SU-DHL-6 (cell line): ENCODE measurements at regions not wholly inside any gene's neighbourhood (a gene's known extent, or its start where the extent isn't known, plus 50 kb on each side); places are given as distances from the start of the nearest gene placed in this dataset.

Experiments used
- H2AFZ ChIP-seq: fragments of 200-600 bp; sonication (generic); 2 replicates; pipeline ENCODE4 v1.6.1; 2014; ENCODE audit warnings: low read depth, mild to moderate bottlenecking, moderate library complexity, mixed read lengths, antibody characterized with exemption, low read length; ENCODE audit not compliant: severe bottlenecking
- H3F3A ChIP-seq: fragments of 200-600 bp; shearing (Covaris generic); 2 replicates; pipeline ENCODE4 v1.6.0; 2016; ENCODE audit warnings: antibody characterized with exemption, mild to moderate bottlenecking; ENCODE audit not compliant: insufficient read depth
- H3K27ac ChIP-seq: fragments of 200-600 bp; sonication (generic); 2 replicates; pipeline ENCODE4 v1.5.1; 2016; ENCODE audit warnings: low read depth, mild to moderate bottlenecking, low read length, moderate library complexity, mixed read lengths
- H3K27me3 ChIP-seq: fragments of 200-600 bp; sonication (generic), shearing (Covaris generic); 2 replicates; pipeline ENCODE4 v1.6.0; 2014; ENCODE audit warnings: mild to moderate bottlenecking, low read length
- H3K36me3 ChIP-seq: fragments of 200-600 bp; sonication (generic); 2 replicates; pipeline ENCODE4 v1.6.1; 2014; ENCODE audit warnings: mild to moderate bottlenecking, low read length, mixed read lengths
- H3K4me2 ChIP-seq: fragments of 300-600, 200-600 bp; shearing (Covaris generic), sonication (generic); 2 replicates; pipeline ENCODE4 v1.6.0; 2014; ENCODE audit warnings: low read length, low read depth, mild to moderate bottlenecking; ENCODE audit not compliant: poor library complexity, severe bottlenecking
- H3K4me3 ChIP-seq: fragments of 200-600 bp; sonication (generic); 2 replicates; pipeline ENCODE4 v1.5.1; 2014; ENCODE audit warnings: antibody characterized with exemption, low read length, mild to moderate bottlenecking, mixed read lengths; ENCODE audit not compliant: insufficient read depth, poor library complexity, severe bottlenecking
- H3K79me2 ChIP-seq: fragments of 200-600 bp; sonication (generic); 2 replicates; pipeline ENCODE4 v1.6.1; 2014; ENCODE audit warnings: mild to moderate bottlenecking, low read length, moderate library complexity; ENCODE audit not compliant: insufficient read depth
- H3K9ac ChIP-seq: fragments of 200-600 bp; sonication (generic); 2 replicates; pipeline ENCODE4 v1.7.0; 2014; ENCODE audit warnings: mild to moderate bottlenecking, low read length
- H3K9me2 ChIP-seq: fragments of 200-600 bp; sonication (generic); replicated peaks from 2 replicates; pipeline ENCODE4 v1.6.1; 2014; ENCODE audit warnings: low read length; ENCODE audit not compliant: insufficient read depth
- H3K9me3 ChIP-seq: fragments of 200-600 bp; sonication (generic); 2 replicates; pipeline ENCODE4 v1.6.1; 2014; ENCODE audit warnings: low read length, mixed read lengths; ENCODE audit not compliant: insufficient read depth
- H4K20me1 ChIP-seq: fragments of 200-600 bp; sonication (generic); 2 replicates; pipeline ENCODE4 v1.6.1; 2014; ENCODE audit warnings: low read depth, mild to moderate bottlenecking, antibody characterized with exemption, low read length, moderate library complexity, mixed read lengths
- CTCF ChIP-seq: fragments of 200-600 bp; sonication (generic); IDR thresholded peaks from one replicate; pipeline ENCODE4 v1.5.1; 2017; ENCODE audit warnings: antibody characterized with exemption, mild to moderate bottlenecking, low read length, moderate library complexity; ENCODE audit not compliant: insufficient read depth, poor library complexity, severe bottlenecking
- EZH2phosphoT487 ChIP-seq: fragments of 200-600 bp; sonication (generic), shearing (Covaris generic); conservative IDR thresholded peaks from 2 replicates; pipeline ENCODE4 v1.6.1; 2018; ENCODE audit warnings: mild to moderate bottlenecking, antibody characterized with exemption, low read length, moderate library complexity, mixed read lengths

DNA sequence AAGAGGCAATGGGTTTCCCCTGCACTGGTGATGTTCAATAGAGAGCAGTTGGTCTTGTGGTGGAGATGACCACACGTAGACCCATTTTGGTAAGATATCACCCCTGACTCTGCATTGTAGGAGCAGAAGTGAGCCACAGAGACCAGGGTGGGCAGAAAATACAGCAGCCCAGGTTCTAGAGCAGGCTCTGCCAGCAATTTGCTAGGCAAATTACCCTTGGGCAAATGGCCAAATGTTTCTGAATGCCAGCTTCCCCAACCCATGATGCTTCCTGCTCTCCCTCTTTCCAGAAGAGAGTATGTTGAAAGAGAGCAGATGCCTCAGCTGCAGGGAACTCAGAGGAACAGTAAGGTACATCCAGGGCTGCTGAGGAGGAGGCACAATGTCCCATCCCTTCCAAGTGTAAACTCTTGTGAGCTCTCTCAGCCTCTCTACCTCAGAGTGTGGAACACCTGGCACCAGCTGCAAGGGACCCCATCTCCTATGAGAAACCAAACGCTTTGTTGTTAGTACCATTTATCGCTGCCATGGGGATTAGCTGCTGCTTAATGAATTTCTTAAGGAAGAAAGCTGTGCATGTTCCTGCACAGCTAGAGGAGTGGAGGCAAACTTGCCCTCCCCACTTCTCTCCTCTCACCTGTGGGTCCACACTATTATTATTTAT lies 317.5 kb upstream of the MOCS1 start:
- no peak for TF ChIP-seq EZH2phosphoT487
- TF ChIP-seq CTCF: no peak
- no peak overlapping the region for H3K27ac ChIP-seq
- H3K9me2 ChIP-seq: no peaks in the 10 kb centered on the region
- H3K79me2 ChIP-seq: no peaks in the 10 kb centered on the region
- no peak overlapping the region for H3K9ac ChIP-seq
- H3F3A ChIP-seq: no peaks in the 10 kb centered on the region
- no peaks in the 10 kb centered on the region for H3K9me3 ChIP-seq
- H3K4me3 ChIP-seq: no peak overlapping the region
- no peak overlapping the region for H2AFZ ChIP-seq
- no peak overlapping the region for H3K4me2 ChIP-seq
- H4K20me1 ChIP-seq: no peaks in the 10 kb centered on the region
- no peaks in the 10 kb centered on the region for H3K27me3 ChIP-seq
- H3K36me3 ChIP-seq: no peaks in the 10 kb centered on the region

DNA sequence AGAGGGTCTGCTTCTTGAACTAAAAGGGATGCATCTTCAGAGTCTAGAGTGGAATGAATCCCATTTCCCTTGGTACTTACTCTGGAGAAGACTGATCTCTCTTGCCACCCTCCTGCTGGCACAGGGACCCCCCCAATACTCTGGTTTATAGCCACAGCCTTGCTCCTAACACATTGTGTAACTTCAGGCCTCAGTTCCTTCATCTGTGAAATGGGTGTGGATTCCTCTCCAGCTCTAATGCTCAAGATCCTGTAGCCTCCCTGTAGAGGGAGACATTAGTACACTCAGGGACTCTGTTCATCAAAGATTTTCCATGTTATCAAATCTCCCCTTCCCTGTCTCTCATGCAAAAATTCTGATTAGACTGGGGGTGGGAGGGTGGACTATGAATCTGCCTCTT lies 315.7 kb upstream of the MOCS1 start:
- Histone ChIP-seq H3K79me2 (no peaks in the 10 kb centered on the region), H3F3A (no peaks in the 10 kb centered on the region), H3K27ac (no peak overlapping the region), H3K27me3 (no peaks in the 10 kb centered on the region), H3K4me3 (no peak overlapping the region), H3K9ac (no peak overlapping the region), H3K4me2 (no peak overlapping the region), H3K36me3 (no peaks in the 10 kb centered on the region), H4K20me1 (no peaks in the 10 kb centered on the region), H3K9me2 (no peaks in the 10 kb centered on the region), H2AFZ (no peak overlapping the region), H3K9me3 (no peaks in the 10 kb centered on the region)
- no peak for TF ChIP-seq EZH2phosphoT487
- no peak for TF ChIP-seq CTCF

DNA sequence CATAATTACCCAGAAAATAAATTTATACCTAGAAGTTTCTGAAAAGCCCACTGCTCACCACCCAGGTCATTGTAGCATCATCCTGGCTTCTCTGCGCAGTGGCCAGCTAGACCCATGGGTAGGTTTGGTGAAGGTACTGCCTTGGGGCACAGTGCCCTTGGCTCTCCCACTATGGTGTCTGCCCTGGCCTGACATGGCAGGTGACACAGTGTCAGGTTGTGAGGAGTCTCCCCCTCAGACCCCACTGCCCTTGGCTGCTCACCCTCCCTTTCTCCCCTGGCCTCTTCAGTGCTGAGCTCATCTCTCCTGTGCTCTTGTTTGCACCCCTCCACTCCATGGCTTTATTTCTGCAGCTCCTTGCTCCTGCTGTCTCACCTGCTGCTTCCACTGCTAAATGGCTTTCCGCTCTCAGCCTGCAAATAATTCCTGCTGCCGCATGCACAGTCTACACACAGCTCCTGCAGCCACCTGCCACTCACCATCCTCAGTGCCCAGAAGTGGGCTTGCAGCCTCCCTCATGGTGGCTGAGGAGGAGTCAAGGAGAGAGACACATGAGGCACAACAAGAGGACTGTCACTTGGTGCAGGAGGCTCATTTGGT lies 313.4 kb upstream of the MOCS1 start:
- H3K79me2 ChIP-seq: no peaks in the 10 kb centered on the region
- H3K9me2 ChIP-seq: no peaks in the 10 kb centered on the region
- no peaks in the 10 kb centered on the region for H3K27me3 ChIP-seq
- H3K4me3 ChIP-seq: no peak overlapping the region
- H4K20me1 ChIP-seq: no peaks in the 10 kb centered on the region
- TF ChIP-seq CTCF (no peak), EZH2phosphoT487 (no peak)
- H3K9ac ChIP-seq: no peak overlapping the region
- no peaks in the 10 kb centered on the region for H3F3A ChIP-seq
- no peaks in the 10 kb centered on the region for H3K9me3 ChIP-seq
- H2AFZ ChIP-seq: no peak overlapping the region
- H3K4me2 ChIP-seq: no peak overlapping the region
- no peaks in the 10 kb centered on the region for H3K36me3 ChIP-seq
- H3K27ac ChIP-seq: no peak overlapping the region
